C4-2B (cell line): ENCODE measurements at regions not wholly inside any gene's neighbourhood (a gene's known extent, or its start where the extent isn't known, plus 50 kb on each side); places are given as distances from the start of the nearest gene placed in this dataset.
"Not testable (repeated sequence)": the region's sequence is repeated elsewhere in the genome, so short reads cannot be mapped to it uniquely, and the experiment has no call there.

Source experiments
- H3K27ac ChIP-seq: fragments of 450-650 bp; 2 replicates; pipeline ENCODE4 v1.5.1; 2017
- CTCF ChIP-seq: fragments of 450-650 bp; conservative IDR thresholded peaks from 2 replicates; pipeline ENCODE4 v1.5.1; 2017; ENCODE audit warnings: mild to moderate bottlenecking
- ZFX ChIP-seq: fragments of 450-650 bp; IDR thresholded peaks from 2 replicates; pipeline ENCODE4 v1.6.1; 2017

- TF ChIP-seq ZFX: no peak
- no peak for TF ChIP-seq CTCF
These were observed 160.0 kb upstream of the TRIB2 start for GRCh38 chr2:12556762-12557161.

GRCh38 chr2:12557688-12558087 lies 159.0 kb upstream of the TRIB2 start:
- TF ChIP-seq ZFX (no peak), CTCF (no peak)
- no peak overlapping the region for H3K27ac ChIP-seq

More at GRCh38 chr2:12556762-12557161, 160.0 kb upstream of the TRIB2 start:
- H3K27ac ChIP-seq: no peak overlapping the region

- TF ChIP-seq ZFX: no peak
- no peak for TF ChIP-seq CTCF
- H3K27ac ChIP-seq: no peak overlapping the region
These were observed 158.2 kb upstream of the TRIB2 start for GRCh38 chr2:12558519-12558918.

- H3K27ac ChIP-seq: no peak overlapping the region
- TF ChIP-seq ZFX: no peak
- no peak for TF ChIP-seq CTCF
These were observed 156.1 kb upstream of the TRIB2 start for GRCh38 chr2:12560618-12561017.

- no peak overlapping the region for H3K27ac ChIP-seq
- TF ChIP-seq ZFX (no peak), CTCF (no peak)
These were observed 149.3 kb upstream of the TRIB2 start for GRCh38 chr2:12567411-12567810.

- H3K27ac ChIP-seq: not testable (repeated sequence)
These were observed 147.2 kb upstream of the TRIB2 start for GRCh38 chr2:12569510-12569909.

- not testable (repeated sequence) for H3K27ac ChIP-seq
These were observed 146.8 kb upstream of the TRIB2 start for GRCh38 chr2:12569929-12570328.

- no peak overlapping the region for H3K27ac ChIP-seq
- TF ChIP-seq CTCF: no peak
- TF ChIP-seq ZFX: no peak
These were observed 139.6 kb upstream of the TRIB2 start for GRCh38 chr2:12577091-12577490.
